ENCODE measurements at regions not wholly inside any gene's neighbourhood (a gene's known extent, or its start where the extent isn't known, plus 50 kb on each side); places are given as distances from the start of the nearest gene placed in this dataset.

GRCh38 chr6:23533311-23533710 is 592.7 kb upstream of the NRSN1 start:
- TF ChIP-seq, protein P1, sequence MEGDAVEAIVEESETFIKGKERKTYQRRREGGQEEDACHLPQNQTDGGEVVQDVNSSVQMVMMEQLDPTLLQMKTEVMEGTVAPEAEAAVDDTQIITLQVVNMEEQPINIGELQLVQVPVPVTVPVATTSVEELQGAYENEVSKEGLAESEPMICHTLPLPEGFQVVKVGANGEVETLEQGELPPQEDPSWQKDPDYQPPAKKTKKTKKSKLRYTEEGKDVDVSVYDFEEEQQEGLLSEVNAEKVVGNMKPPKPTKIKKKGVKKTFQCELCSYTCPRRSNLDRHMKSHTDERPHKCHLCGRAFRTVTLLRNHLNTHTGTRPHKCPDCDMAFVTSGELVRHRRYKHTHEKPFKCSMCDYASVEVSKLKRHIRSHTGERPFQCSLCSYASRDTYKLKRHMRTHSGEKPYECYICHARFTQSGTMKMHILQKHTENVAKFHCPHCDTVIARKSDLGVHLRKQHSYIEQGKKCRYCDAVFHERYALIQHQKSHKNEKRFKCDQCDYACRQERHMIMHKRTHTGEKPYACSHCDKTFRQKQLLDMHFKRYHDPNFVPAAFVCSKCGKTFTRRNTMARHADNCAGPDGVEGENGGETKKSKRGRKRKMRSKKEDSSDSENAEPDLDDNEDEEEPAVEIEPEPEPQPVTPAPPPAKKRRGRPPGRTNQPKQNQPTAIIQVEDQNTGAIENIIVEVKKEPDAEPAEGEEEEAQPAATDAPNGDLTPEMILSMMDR (IDR thresholded peaks at IDR 0.05): no peak
- TF ChIP-seq EZH2phosphoT487 (IDR thresholded peaks at IDR 0.05): no peak
- TF ChIP-seq EZH2 (IDR thresholded peaks at IDR 0.05): no peak

DNA sequence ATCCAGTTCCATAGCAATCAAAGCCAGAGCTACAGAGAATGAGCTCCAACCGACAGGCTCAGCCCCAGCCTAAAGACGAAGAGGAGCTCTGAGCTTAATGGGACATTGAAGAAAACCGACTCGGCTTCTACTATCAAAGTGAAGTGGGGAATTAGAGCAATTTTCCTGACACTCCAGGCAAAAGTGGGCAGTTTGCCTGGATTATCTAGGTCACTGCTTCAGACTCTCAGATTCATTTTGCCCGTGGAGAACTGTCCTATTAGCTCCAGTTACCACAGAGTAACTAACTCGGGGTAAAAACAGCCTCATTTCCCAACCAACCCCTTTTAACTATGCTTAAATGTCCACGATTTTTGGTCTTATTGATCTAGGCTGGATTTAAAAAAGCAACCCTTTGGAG is 592.1 kb upstream of the NRSN1 start:
- Histone ChIP-seq H3K4me1 (no peaks in the 10 kb centered on the region), H3K27me3 (no peaks in the 10 kb centered on the region), H3K36me3 (no peaks in the 10 kb centered on the region), H3F3A (ENCODE audit: low read depth) (no peaks in the 10 kb centered on the region), H3K9me3 (ENCODE audit: low read depth) (no peaks in the 10 kb centered on the region), H3K79me2 (ENCODE audit: low read depth) (no peaks in the 10 kb centered on the region), H3K4me2 (no peak overlapping the region), H2AFZ (replicated peaks) (no peak overlapping the region), H3K4me3 (no peak overlapping the region), H3K27ac (no peak overlapping the region), H4K20me1 (ENCODE audit: low read depth) (no peaks in the 10 kb centered on the region), H3K9ac (no peak overlapping the region)
- TF ChIP-seq EZH2 (IDR thresholded peaks at IDR 0.05) (no peak), EZH2phosphoT487 (IDR thresholded peaks at IDR 0.05) (no peak)
- TF ChIP-seq, protein P1 (IDR thresholded peaks at IDR 0.05): no peak
- no peak overlapping the region for H3K27ac Mint-ChIP-seq
- no peaks in the 10 kb centered on the region for H3K27me3 Mint-ChIP-seq (ENCODE audit: insufficient read depth, low read depth)
- H3K9me3 Mint-ChIP-seq: no peaks in the 10 kb centered on the region
- H3K36me3 Mint-ChIP-seq: no peaks in the 10 kb centered on the region
- DNase-seq (ENCODE audit: low spot score): no peak
- H3K4me3 Mint-ChIP-seq: no peak overlapping the region
- no peaks in the 10 kb centered on the region for H3K4me1 Mint-ChIP-seq

More at GRCh38 chr6:23533311-23533710, 592.7 kb upstream of the NRSN1 start:
- no peaks in the 10 kb centered on the region for H3K27me3 Mint-ChIP-seq (ENCODE audit: insufficient read depth, low read depth)
- H3K4me3 Mint-ChIP-seq: no peak overlapping the region
- Histone ChIP-seq H3K36me3 (no peaks in the 10 kb centered on the region), H4K20me1 (ENCODE audit: low read depth) (no peaks in the 10 kb centered on the region), H2AFZ (replicated peaks) (no peak overlapping the region), H3K4me3 (no peak overlapping the region), H3K27ac (no peak overlapping the region), H3F3A (ENCODE audit: low read depth) (no peaks in the 10 kb centered on the region), H3K9me3 (ENCODE audit: low read depth) (no peaks in the 10 kb centered on the region), H3K79me2 (ENCODE audit: low read depth) (no peaks in the 10 kb centered on the region), H3K9ac (no peak overlapping the region), H3K4me1 (no peaks in the 10 kb centered on the region), H3K4me2 (no peak overlapping the region), H3K27me3 (no peaks in the 10 kb centered on the region)
- H3K4me1 Mint-ChIP-seq: no peaks in the 10 kb centered on the region
- H3K36me3 Mint-ChIP-seq: no peaks in the 10 kb centered on the region
- no peak for DNase-seq (ENCODE audit: low spot score)
- no peaks in the 10 kb centered on the region for H3K9me3 Mint-ChIP-seq
- H3K27ac Mint-ChIP-seq: no peak overlapping the region

DNA sequence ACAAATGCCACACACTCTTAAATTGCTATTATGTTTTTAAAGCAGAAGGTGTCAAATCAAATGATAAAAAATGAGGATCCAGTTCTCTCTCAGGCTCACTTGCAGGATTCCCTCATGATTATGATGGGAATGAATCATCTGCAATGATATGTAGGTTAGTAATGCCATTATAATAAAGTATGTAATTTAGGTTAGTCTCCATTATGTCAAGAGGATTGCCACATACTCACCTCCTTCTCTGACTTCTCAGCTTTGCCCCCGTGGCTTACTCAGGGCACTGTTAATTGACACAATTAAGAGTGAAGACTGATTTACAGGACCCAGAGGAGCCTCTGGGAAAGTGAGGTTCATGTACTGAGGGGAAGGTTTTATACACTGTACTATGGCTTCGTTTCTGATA is 591.7 kb upstream of the NRSN1 start:
- no peaks in the 10 kb centered on the region for H3K4me1 Mint-ChIP-seq
- TF ChIP-seq, protein P1 (IDR thresholded peaks at IDR 0.05): no peak
- TF ChIP-seq EZH2phosphoT487 (IDR thresholded peaks at IDR 0.05) (no peak), EZH2 (IDR thresholded peaks at IDR 0.05) (no peak)
- DNase-seq (ENCODE audit: low spot score): no peak
- no peaks in the 10 kb centered on the region for H3F3A ChIP-seq (ENCODE audit: low read depth)
- H3K9ac ChIP-seq: no peak overlapping the region
- H3K27ac Mint-ChIP-seq: no peak overlapping the region
- H3K4me1 ChIP-seq: no peaks in the 10 kb centered on the region
- H3K79me2 ChIP-seq (ENCODE audit: low read depth): no peaks in the 10 kb centered on the region
- H2AFZ ChIP-seq (replicated peaks): no peak overlapping the region
- no peaks in the 10 kb centered on the region for H3K27me3 Mint-ChIP-seq (ENCODE audit: insufficient read depth, low read depth)
- no peaks in the 10 kb centered on the region for H3K36me3 ChIP-seq
- H3K4me2 ChIP-seq: no peak overlapping the region
- H3K4me3 Mint-ChIP-seq: no peak overlapping the region
- H3K36me3 Mint-ChIP-seq: no peaks in the 10 kb centered on the region
- no peaks in the 10 kb centered on the region for H3K9me3 ChIP-seq (ENCODE audit: low read depth)
- no peaks in the 10 kb centered on the region for H3K9me3 Mint-ChIP-seq
- no peaks in the 10 kb centered on the region for H4K20me1 ChIP-seq (ENCODE audit: low read depth)
- no peak overlapping the region for H3K4me3 ChIP-seq
- no peak overlapping the region for H3K27ac ChIP-seq
- H3K27me3 ChIP-seq: no peaks in the 10 kb centered on the region

All from neural progenitor cell (in vitro differentiated cells).